ENCODE measurements at regions not wholly inside any gene's neighbourhood (a gene's known extent, or its start where the extent isn't known, plus 50 kb on each side); places are given as distances from the start of the nearest gene placed in this dataset.

DNA sequence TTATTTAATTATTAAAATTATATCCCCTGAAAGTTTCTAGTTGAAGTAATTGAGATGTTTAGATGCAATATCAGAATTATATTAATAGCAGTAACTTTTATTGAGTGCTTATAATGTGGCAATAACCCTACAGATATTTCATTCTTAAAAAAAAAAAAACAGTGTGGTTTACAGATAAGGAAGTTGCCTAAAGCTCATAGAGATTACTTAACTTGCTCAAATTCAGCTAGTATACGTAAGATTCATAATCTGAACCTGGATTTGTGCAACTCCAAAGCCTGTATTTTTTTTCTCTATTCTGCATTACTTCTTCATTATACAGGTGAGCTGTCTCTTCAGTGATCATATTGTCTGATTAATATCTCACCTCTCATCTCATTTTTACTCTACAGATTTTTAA is 156.0 kb upstream of the PTBP2 start:
- TF ChIP-seq, protein P1, sequence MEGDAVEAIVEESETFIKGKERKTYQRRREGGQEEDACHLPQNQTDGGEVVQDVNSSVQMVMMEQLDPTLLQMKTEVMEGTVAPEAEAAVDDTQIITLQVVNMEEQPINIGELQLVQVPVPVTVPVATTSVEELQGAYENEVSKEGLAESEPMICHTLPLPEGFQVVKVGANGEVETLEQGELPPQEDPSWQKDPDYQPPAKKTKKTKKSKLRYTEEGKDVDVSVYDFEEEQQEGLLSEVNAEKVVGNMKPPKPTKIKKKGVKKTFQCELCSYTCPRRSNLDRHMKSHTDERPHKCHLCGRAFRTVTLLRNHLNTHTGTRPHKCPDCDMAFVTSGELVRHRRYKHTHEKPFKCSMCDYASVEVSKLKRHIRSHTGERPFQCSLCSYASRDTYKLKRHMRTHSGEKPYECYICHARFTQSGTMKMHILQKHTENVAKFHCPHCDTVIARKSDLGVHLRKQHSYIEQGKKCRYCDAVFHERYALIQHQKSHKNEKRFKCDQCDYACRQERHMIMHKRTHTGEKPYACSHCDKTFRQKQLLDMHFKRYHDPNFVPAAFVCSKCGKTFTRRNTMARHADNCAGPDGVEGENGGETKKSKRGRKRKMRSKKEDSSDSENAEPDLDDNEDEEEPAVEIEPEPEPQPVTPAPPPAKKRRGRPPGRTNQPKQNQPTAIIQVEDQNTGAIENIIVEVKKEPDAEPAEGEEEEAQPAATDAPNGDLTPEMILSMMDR (IDR thresholded peaks at IDR 0.05), result no peak
- H3K27ac ChIP-seq, result no peak overlapping the region
- no peak for DNase-seq (ENCODE audit: low spot score)
- H3K4me3 ChIP-seq, result no peak overlapping the region

DNA sequence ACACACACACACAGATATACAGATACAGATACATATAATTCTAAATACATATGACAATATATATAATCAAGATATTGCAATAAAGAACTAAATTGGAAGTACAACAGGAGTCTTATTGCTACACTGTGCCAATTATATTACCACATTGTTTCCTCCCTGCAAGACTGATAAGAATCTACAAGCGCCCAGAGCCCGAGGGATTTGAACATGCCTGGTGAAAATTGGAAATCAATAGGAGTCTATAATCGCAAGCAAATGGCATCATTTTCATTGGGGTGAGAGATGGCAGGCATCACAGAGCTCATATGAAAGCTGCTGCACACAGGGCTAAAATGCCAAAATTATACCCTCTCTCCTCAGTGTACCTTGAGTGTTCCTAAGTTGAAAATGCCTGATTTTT is 152.9 kb upstream of the PTBP2 start:
- Histone ChIP-seq H3K4me3 (no peak overlapping the region), H3K27ac (no peak overlapping the region)
- TF ChIP-seq, protein P1 (IDR thresholded peaks at IDR 0.05), result no peak
- no peak for DNase-seq (ENCODE audit: low spot score)

DNA sequence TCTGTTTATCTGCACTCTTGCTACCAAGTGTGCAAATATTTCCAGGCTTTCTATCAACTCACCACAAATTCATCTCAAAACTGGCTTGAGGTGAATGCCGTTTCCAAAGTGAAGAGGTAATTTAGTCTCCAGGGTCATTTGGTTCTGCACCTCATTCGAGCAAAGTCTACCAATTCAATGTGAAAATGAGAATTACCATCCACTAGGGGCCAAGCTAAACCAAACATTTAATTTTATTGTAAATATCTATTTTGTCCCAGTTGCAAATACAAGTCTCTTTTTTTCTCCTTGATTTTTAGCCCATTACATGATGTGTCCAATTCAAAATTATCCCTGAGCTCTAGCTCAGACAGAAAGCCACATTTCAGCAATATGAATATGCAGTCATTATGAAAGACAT is 152.3 kb upstream of the PTBP2 start:
- Histone ChIP-seq H3K4me3 (no peak overlapping the region), H3K27ac (no peak overlapping the region)
- DNase-seq (ENCODE audit: low spot score), result no peak
- TF ChIP-seq, protein P1 (IDR thresholded peaks at IDR 0.05), result no peak

DNA sequence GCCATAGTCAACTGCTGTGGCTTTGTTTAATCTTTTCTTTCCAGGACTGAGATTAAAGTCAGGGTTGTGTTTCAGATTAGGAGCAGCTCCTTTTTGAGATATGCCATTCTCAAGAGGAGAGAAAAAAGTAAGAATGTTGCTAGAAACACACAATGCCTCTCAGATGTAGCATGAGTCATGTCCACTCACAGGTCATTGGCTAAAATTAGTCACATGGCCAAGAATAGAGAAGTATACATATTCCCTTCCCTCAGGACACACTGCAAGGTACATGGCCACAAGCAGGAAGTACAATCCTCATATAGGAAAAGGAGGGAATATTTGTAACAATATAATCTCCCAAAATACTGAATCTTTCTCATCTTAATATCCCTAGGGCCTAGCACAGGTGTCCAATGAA is 141.9 kb upstream of the PTBP2 start:
- DNase-seq (ENCODE audit: low spot score), result no peak
- TF ChIP-seq, protein P1 (IDR thresholded peaks at IDR 0.05), result no peak
- no peak overlapping the region for H3K27ac ChIP-seq
- H3K4me3 ChIP-seq, result no peak overlapping the region

DNA sequence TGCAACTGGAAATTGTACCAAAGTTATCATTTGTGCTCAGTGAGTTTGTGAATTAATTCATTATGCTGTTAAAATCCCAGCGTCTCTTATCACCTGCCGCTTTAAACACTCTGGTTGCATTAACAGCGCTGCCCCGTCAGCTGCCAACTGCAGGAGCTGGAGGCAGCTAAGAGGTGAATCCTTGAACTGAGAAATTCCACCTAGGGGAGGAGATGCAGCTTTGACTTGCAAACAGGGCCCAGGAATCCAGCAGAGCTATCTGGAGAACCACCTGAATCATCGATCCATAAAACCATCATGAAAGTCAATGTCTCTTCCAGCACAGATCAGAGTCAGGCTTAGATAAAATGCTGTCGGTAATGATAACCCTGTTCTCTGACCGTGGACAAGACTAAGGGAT is 140.7 kb upstream of the PTBP2 start:
- Histone ChIP-seq H3K27ac (no peak overlapping the region), H3K4me3 (no peak overlapping the region)
- no peak for DNase-seq (ENCODE audit: low spot score)
- TF ChIP-seq, protein P1 (IDR thresholded peaks at IDR 0.05), result no peak

DNA sequence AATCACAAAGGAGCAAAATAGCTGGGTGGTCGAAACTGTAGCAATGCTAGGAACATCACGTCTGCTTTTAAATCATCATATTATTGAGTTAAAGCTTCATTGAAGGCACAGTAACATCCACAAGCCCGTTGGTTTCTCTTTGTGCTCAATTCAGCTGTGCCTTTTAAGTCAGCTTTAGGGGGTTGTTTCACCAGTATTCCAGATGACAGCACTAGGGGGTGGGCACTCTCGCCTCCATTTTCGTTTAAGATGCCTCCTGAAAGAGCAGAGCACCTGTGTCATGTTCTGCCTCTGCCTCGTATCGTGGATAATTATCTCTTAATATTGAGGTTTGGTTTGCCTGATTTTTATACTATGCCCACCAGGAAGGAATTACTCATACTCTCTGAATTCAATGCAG is 139.8 kb upstream of the PTBP2 start:
- Histone ChIP-seq H3K27ac (no peak overlapping the region), H3K4me3 (no peak overlapping the region)
- TF ChIP-seq, protein P1 (IDR thresholded peaks at IDR 0.05), result no peak
- DNase-seq (ENCODE audit: low spot score), result no peak

DNA sequence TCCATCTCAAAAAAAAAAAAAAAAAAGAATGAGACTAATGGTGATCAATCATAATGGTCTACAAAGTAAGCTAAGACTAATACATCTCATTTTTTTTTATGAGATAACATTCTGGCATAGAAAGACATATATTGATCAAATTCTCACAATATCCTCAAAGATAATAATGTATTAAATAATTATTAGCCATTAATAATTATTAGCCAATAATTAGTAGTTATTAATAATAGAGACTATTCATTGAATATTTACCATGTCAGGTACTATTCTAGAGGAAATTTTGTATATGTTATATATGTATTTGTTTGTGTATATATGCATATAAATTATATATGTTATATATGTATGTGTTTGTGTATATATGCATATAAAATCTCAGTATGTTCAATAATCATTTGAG is 137.7 kb upstream of the PTBP2 start:
- TF ChIP-seq, protein P1 (IDR thresholded peaks at IDR 0.05), result no peak
- no peak for DNase-seq (ENCODE audit: low spot score)
- no peak overlapping the region for H3K4me3 ChIP-seq

More for the DNA sequence above, 137.7 kb upstream of the PTBP2 start:
- no peak overlapping the region for H3K27ac ChIP-seq
